SH-SY5Y (cell line): ENCODE measurements at regions not wholly inside any gene's neighbourhood (a gene's known extent, or its start where the extent isn't known, plus 50 kb on each side); places are given as distances from the start of the nearest gene placed in this dataset.

Experiments
- GATA2 ChIP-seq: IDR thresholded peaks from 2 replicates; pipeline ENCODE4 v1.6.1; 2011; ENCODE audit warnings: mild to moderate bottlenecking, low read depth, low read length
- GATA3 ChIP-seq: IDR thresholded peaks from 2 replicates; pipeline ENCODE4 v1.6.1; 2011; ENCODE audit warnings: low read depth, mild to moderate bottlenecking, low read length, moderate library complexity

DNA sequence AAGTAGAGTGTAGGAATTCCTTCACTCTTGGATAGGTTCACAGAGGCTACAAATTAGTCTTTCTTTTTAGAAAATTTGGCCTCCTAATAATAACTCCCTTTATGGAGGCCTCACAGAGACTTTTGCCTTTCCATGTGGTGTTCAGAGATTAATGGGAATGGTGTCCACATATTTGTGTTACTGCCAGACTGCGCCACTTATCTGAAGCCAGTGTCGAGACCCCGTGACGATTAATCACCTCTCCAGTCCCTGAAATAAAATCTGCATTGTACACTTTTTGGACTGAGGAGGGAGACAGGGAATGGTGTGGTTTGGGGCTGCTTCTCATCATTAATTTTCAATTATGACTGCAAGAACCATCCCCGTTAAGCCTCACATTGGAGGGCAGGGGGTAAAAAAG is 980.5 kb downstream of the FLRT2 start:
- TF ChIP-seq GATA2 = no peak
- no peak for TF ChIP-seq GATA3
